D721Med (cell line): ENCODE measurements at regions not wholly inside any gene's neighbourhood (a gene's known extent, or its start where the extent isn't known, plus 50 kb on each side); places are given as distances from the start of the nearest gene placed in this dataset.

ENCODE experiments used
- DNase-seq: peaks from one replicate; pipeline ENCODE4 v3.0.0; 2011; ENCODE audit warnings: low spot score; ENCODE audit not compliant: insufficient read length
- FAIRE-seq: peaks from 2 replicates; lab custom pipeline; 2011; peaks lifted over from hg19 to GRCh38; lab: Jason Lieb, UNC
- TF ChIP-seq, protein P1 (sequence below): IDR thresholded peaks from 2 replicates; pipeline ENCODE4 v1.5.1; 2012; ENCODE audit warnings: mild to moderate bottlenecking, control low read depth; ENCODE audit not compliant: insufficient read depth; ENCODE audit errors: missing control alignments

DNA sequence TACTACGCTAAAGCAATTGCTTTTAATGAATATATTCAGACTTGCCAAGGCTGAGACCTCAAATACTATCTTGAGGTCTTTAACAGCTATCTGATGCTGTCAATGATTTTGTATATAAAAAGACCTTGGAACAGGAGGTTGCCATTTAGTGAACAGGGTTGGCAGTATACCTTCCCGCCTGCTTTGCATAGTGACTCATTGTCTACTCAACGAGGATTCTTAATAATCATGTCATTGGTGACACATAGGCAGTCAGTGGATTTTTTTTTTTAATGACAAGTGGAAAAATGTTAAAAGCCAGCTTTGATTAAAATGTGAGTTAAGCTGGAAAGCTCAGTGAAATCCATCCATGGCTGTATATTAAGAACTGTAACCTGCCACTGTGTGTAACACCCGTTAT is 164.0 kb downstream of the ASMT start:
- DNase-seq (no peak), FAIRE-seq (no peak)
- TF ChIP-seq, protein P1, sequence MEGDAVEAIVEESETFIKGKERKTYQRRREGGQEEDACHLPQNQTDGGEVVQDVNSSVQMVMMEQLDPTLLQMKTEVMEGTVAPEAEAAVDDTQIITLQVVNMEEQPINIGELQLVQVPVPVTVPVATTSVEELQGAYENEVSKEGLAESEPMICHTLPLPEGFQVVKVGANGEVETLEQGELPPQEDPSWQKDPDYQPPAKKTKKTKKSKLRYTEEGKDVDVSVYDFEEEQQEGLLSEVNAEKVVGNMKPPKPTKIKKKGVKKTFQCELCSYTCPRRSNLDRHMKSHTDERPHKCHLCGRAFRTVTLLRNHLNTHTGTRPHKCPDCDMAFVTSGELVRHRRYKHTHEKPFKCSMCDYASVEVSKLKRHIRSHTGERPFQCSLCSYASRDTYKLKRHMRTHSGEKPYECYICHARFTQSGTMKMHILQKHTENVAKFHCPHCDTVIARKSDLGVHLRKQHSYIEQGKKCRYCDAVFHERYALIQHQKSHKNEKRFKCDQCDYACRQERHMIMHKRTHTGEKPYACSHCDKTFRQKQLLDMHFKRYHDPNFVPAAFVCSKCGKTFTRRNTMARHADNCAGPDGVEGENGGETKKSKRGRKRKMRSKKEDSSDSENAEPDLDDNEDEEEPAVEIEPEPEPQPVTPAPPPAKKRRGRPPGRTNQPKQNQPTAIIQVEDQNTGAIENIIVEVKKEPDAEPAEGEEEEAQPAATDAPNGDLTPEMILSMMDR: no peak

DNA sequence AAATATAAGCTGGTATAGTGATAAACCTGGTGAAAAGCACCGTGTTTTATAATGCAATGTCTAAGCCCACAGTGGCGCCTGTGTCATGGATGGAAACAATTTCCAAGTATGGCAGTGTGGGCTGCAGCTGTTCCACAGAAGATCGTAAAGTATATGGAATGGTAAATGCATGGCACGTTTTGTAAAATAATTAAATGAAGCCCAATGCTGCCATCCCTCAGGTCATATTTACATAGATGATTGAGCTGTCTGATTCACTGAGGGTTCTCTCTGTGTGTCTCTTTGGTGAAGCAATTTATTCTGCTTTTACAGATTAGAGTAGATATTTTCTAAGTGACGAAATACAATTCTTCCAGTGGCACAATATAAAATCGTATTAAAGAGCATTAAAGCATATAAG is 164.8 kb downstream of the ASMT start:
- FAIRE-seq (no peak), DNase-seq (no peak)
- TF ChIP-seq, protein P1: no peak

DNA sequence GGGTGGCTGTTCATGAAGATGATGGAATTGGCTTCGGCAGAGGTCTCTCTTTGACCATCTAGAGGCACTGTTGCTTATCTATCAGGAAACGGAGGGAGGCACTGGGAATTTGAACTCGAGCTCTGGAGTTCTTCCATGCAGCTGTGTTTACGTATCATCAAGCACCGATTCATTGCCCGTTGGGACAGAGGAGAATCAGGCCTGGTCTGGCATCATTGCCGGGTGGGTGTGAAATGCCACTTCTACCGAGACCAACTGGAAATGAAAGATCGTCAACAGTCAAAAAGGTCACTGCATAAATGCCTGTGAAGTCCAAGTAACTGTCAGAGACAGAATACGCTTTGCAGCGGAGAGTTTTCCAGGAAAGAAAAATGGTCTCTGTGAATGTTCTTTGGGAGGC is 166.9 kb downstream of the ASMT start:
- no peak for FAIRE-seq
- TF ChIP-seq, protein P1: no peak
- DNase-seq: no peak

DNA sequence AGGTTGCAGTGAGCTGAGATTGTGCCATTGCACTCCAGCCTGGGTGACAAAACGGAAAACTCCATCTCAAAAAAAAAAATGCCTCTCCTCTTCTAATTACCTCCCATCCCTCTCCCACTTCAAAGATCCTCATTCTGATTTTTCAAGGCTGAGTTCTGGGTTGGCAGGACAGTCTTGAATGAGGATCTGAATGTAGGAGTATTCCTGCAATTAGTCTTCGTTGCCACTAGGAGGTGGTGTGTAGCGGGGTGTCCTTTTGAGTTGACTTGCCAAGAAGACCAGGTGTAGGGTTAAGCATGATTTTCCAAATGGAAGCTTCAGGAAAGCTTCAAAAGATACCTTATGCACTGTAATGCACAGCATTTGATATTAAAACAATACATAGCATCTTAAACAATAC is 169.9 kb downstream of the ASMT start:
- no peak for FAIRE-seq
- DNase-seq: no peak
- TF ChIP-seq, protein P1: no peak

DNA sequence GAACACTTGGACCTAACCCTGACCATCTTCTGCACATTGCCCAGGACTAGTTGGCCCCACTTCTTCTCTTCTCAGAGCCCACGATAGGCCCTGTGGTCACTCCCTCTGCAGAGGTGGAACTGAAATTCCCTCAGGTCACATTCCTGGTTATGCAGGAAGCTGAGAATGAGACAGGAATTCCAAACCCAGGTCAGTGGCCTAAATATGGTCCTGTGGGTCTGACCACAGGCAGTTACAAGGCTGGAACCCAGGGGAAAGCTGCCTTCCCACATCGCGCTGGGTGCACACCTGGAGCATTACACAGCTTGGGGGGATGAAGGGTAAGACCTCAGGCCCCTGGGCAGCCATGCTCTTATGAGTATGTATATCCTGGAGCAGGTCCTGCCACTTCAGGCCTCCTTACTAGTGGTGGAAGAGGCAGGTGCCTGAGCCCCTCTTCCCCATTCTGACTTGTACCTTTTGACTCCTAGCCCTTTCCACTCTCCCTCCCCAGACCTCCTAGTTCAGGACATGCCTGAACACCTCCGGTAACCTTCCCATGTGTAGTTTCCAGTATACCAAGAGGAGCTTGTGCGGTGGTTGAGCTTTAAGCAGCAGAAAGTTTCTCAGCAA is 173.5 kb downstream of the ASMT start:
- DNase-seq (no peak), FAIRE-seq (no peak)
- TF ChIP-seq, protein P1: no peak

DNA sequence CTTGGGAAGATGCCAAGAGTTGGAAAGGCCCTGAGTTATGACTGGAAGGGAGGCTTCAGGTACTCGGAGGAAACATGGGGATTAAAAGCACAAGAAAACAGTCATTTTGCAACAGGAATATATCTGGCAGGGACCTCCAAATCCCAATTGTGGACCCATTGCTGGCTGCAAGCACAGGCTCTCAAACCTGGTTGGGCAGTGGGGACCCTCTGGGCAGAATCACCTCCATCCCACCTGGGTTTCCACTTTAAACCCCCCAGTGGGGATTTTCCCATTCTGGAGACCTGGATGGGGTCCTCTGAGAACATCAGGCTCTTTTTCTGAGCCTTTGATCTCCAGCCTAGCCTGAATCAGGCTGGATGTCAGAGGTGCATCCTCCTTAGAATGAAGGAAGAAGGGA is 177.8 kb downstream of the ASMT start:
- FAIRE-seq: no peak
- TF ChIP-seq, protein P1: no peak
- DNase-seq: no peak

DNA sequence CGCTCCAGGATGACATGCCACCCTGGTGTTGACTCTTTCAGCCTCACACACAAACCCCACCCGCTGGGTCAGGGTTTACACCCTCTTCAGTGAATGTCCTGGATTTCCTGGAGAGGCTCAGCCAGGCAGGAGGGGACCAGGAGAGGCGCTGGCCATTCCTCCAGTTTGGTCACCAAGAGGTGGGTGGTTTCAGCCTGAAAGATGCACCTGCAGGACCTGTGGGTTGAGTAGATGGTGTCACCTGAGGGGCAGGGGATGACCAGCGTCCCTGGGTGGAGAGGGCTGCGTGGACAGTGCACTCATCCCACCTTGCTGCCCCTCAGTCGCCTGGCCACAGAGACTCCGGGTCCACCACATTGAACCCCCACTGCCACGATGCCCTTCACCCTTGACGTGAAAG is 179.7 kb downstream of the ASMT start:
- FAIRE-seq: no peak
- DNase-seq: no peak
- TF ChIP-seq, protein P1: no peak
